ENCODE measurements at regions not wholly inside any gene's neighbourhood (a gene's known extent, or its start where the extent isn't known, plus 50 kb on each side); places are given as distances from the start of the nearest gene placed in this dataset.
"Not testable (repeated sequence)": the region's sequence is repeated elsewhere in the genome, so short reads cannot be mapped to it uniquely, and the experiment has no call there.

DNA sequence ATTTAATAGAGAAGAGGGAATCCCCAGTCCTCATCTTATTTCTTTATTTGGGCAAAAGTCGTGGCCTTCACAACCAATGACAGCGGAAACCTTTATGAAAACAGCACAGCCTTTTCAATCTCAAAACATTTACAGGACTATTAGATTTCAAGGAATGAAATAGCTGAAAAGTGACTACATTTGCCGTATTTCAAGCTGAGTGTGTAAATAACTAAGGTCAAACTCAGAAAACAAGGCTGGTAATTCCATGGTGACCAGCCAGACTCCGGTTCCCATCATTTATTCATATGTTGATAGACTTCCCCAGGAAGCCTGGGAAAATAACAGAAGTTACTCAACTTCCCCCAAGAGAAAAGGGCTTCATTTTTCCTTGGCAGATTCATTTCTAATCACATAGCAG is 457.3 kb upstream of the NFE2L3 start:
- Mint-ChIP-seq H3K4me3 (ENCODE audit: unreplicated experiment) (no peak overlapping the region), H3K4me1 (ENCODE audit: unreplicated experiment) (peaks cover 55% of the 10 kb centered on the region), H3K36me3 (ENCODE audit: unreplicated experiment) (peaks cover 1% of the 10 kb centered on the region), H3K27ac (ENCODE audit: unreplicated experiment) (peak overlapping the region; percentile 82), H3K27me3 (ENCODE audit: unreplicated experiment) (no peaks in the 10 kb centered on the region), H3K9me3 (ENCODE audit: unreplicated experiment) (no peaks in the 10 kb centered on the region)
- no peak for DNase-seq (ENCODE audit: extremely low spot score, unreplicated experiment)
- TF ChIP-seq, protein P1, sequence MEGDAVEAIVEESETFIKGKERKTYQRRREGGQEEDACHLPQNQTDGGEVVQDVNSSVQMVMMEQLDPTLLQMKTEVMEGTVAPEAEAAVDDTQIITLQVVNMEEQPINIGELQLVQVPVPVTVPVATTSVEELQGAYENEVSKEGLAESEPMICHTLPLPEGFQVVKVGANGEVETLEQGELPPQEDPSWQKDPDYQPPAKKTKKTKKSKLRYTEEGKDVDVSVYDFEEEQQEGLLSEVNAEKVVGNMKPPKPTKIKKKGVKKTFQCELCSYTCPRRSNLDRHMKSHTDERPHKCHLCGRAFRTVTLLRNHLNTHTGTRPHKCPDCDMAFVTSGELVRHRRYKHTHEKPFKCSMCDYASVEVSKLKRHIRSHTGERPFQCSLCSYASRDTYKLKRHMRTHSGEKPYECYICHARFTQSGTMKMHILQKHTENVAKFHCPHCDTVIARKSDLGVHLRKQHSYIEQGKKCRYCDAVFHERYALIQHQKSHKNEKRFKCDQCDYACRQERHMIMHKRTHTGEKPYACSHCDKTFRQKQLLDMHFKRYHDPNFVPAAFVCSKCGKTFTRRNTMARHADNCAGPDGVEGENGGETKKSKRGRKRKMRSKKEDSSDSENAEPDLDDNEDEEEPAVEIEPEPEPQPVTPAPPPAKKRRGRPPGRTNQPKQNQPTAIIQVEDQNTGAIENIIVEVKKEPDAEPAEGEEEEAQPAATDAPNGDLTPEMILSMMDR (IDR thresholded peaks at IDR 0.05): no peak

DNA sequence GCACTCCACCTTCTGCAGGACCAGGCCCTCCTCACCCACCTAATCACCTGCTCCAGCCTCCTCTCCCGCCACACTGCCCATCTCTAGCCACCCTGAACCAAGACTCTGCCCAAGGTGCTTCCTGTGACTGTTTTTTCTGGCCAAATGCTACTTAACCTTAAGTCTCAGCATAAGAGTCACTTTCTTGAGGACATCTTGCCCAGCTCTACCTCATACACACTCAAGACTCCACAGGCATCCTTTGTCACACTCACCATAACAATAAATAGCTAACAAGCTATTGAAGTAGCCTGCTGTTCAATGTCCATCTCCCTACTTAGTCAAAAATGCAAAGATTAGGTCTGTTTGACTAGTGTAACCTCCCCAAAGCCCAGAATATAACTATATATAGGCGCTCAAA is 455.4 kb upstream of the NFE2L3 start:
- Mint-ChIP-seq H3K27me3 (ENCODE audit: unreplicated experiment) (no peaks in the 10 kb centered on the region), H3K4me3 (ENCODE audit: unreplicated experiment) (no peak overlapping the region), H3K9me3 (ENCODE audit: unreplicated experiment) (no peaks in the 10 kb centered on the region), H3K36me3 (ENCODE audit: unreplicated experiment) (peaks cover 1% of the 10 kb centered on the region), H3K27ac (ENCODE audit: unreplicated experiment) (peak overlapping the region; percentile 73), H3K4me1 (ENCODE audit: unreplicated experiment) (peaks cover 46% of the 10 kb centered on the region)
- TF ChIP-seq, protein P1 (IDR thresholded peaks at IDR 0.05): no peak
- no peak for DNase-seq (ENCODE audit: extremely low spot score, unreplicated experiment)

DNA sequence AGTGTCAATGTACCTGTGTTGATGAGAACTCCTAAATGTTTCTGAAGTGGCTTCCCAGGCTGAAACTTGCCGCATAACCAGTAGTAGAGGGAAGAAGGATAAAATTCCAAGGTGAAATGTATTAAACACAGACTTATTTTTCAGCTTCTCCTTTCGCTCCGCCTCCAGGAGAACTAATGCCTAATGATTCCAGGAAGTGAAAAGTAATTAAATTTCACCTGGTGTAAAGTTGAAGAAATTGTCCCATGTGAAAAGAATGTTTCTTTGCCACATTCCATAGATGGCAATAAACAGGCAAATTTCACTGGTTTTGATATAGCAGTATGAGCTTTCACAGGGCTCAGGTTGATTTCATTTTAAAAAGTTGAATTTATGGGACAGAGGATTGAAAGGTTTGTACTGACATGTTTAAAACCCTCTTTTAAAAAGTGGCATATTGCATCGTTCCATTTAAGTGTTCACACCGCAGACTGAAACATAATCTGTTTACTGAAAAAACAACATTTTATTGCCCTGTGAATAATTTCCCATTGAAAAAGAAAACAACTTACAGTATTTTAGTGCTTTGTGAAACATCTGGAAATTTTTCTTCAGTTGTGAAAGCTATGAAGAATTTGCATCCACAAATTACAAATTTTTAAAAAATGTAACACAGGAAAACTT is 453.4 kb upstream of the NFE2L3 start:
- Mint-ChIP-seq H3K27ac (ENCODE audit: unreplicated experiment) (peak overlapping the region; percentile 76), H3K4me3 (ENCODE audit: unreplicated experiment) (no peak overlapping the region), H3K36me3 (ENCODE audit: unreplicated experiment) (peaks cover 8% of the 10 kb centered on the region), H3K4me1 (ENCODE audit: unreplicated experiment) (peaks cover 43% of the 10 kb centered on the region), H3K27me3 (ENCODE audit: unreplicated experiment) (no peaks in the 10 kb centered on the region), H3K9me3 (ENCODE audit: unreplicated experiment) (peaks cover 6% of the 10 kb centered on the region)
- DNase-seq (ENCODE audit: extremely low spot score, unreplicated experiment): no peak
- TF ChIP-seq, protein P1 (IDR thresholded peaks at IDR 0.05): no peak

GRCh38 chr7:25700141-25700540 is 451.9 kb upstream of the NFE2L3 start:
- not testable (repeated sequence) for H3K27ac Mint-ChIP-seq (ENCODE audit: unreplicated experiment); H3K27me3 Mint-ChIP-seq (ENCODE audit: unreplicated experiment); H3K9me3 Mint-ChIP-seq (ENCODE audit: unreplicated experiment); H3K36me3 Mint-ChIP-seq (ENCODE audit: unreplicated experiment); DNase-seq (ENCODE audit: extremely low spot score, unreplicated experiment); H3K4me3 Mint-ChIP-seq (ENCODE audit: unreplicated experiment)
- H3K4me1 Mint-ChIP-seq (ENCODE audit: unreplicated experiment): peaks cover 29% of the 10 kb centered on the region

GRCh38 chr7:25704413-25704812 is 447.6 kb upstream of the NFE2L3 start:
- H3K4me3 Mint-ChIP-seq (ENCODE audit: unreplicated experiment): no peak overlapping the region
- H3K27me3 Mint-ChIP-seq (ENCODE audit: unreplicated experiment): no peaks in the 10 kb centered on the region
- TF ChIP-seq, protein P1 (IDR thresholded peaks at IDR 0.05): no peak
- no peak for DNase-seq (ENCODE audit: extremely low spot score, unreplicated experiment)
- H3K9me3 Mint-ChIP-seq (ENCODE audit: unreplicated experiment): peaks cover 11% of the 10 kb centered on the region
- peaks cover 12% of the 10 kb centered on the region for H3K36me3 Mint-ChIP-seq (ENCODE audit: unreplicated experiment)
- no peak overlapping the region for H3K27ac Mint-ChIP-seq (ENCODE audit: unreplicated experiment)
- H3K4me1 Mint-ChIP-seq (ENCODE audit: unreplicated experiment): peaks cover 16% of the 10 kb centered on the region
